GM12878 (cell line): ENCODE measurements at regions not wholly inside any gene's neighbourhood (a gene's known extent, or its start where the extent isn't known, plus 50 kb on each side); places are given as distances from the start of the nearest gene placed in this dataset.

ENCODE experiments used
- ATAC-seq: fragments of 200-7000 bp; cut with Tn5 transposase; 3 replicates; pipeline ENCODE4 v1.9.1; 2020; ENCODE audit warnings: mild to moderate bottlenecking, moderate library complexity
- BruUV-seq: library from RNA; stranded (reverse); fragments of 400-500 nt; replicated peaks from 2 replicates; lab custom pipeline; 2021; lab: Mats Ljungman, UMichigan
- CTCF ChIA-PET: fragments of 300-600 bp; sonication (Branson Sonifier 250); formaldehyde crosslinking; extraction: SDS; loops from one replicate; lab custom pipeline; 2021; ENCODE audit warnings: inconsistent platforms; lab: Yijun Ruan, JAX
- POLR2A ChIA-PET: fragments of 350-600 bp; formaldehyde crosslinking; extraction: SDS; loops from one replicate; lab custom pipeline; 2021; ENCODE audit warnings: inconsistent platforms; lab: Charles Lee
- RAD21 ChIA-PET: fragments of 300-600 bp; sonication (Branson Sonifier 250); formaldehyde crosslinking; loops from one replicate; lab custom pipeline; 2023; ENCODE audit warnings: antibody characterized with exemption; ENCODE audit not compliant: unreplicated experiment; lab: Charles Lee
- SMC1A ChIA-PET: fragments of 300-600 bp; sonication (Branson Sonifier 250); formaldehyde crosslinking; loops from one replicate; lab custom pipeline; 2023; ENCODE audit not compliant: unreplicated experiment, uncharacterized antibody; lab: Charles Lee
- DNase-seq: peaks from one replicate; pipeline ENCODE4 v3.0.0-alpha.2; 2011; ENCODE audit warnings: low read depth, low spot score
- FAIRE-seq: peaks from 3 replicates; lab custom pipeline; 2011; peaks lifted over from hg19 to GRCh38; lab: Jason Lieb, UNC
- H2AFZ ChIP-seq: 2 replicates; pipeline ENCODE4 v1.6.0; 2011; ENCODE audit warnings: low read depth, low read length, control low read depth; ENCODE audit not compliant: control insufficient read depth
- H3K27ac ChIP-seq: 2 replicates; pipeline ENCODE4 v1.5.1; 2011; ENCODE audit warnings: control low read depth; ENCODE audit not compliant: control insufficient read depth, insufficient read depth
- H3K27me3 ChIP-seq, 2 experiments: replicated peaks in 1 of 2; 2 replicates each; pipeline versions ENCODE4 v1.6.0 to v1.6.1; 2011; ENCODE audit warnings: low read length in 1 of 2; ENCODE audit not compliant: control insufficient read depth in 2 of 2, insufficient read depth in 2 of 2
- H3K36me3 ChIP-seq, 2 experiments: 2 replicates each; pipeline ENCODE4 v1.5.1; 2011; ENCODE audit warnings: low read length in 1 of 2; ENCODE audit not compliant: control insufficient read depth in 2 of 2, insufficient read depth in 2 of 2
- H3K4me1 ChIP-seq: 2 replicates; pipeline ENCODE4 v1.6.1; 2011; ENCODE audit warnings: mild to moderate bottlenecking, low read length, moderate library complexity, mixed read lengths; ENCODE audit not compliant: control insufficient read depth, insufficient read depth
- H3K4me2 ChIP-seq: 2 replicates; pipeline ENCODE4 v1.6.0; 2011; ENCODE audit warnings: control low read depth; ENCODE audit not compliant: control insufficient read depth, insufficient read depth
- H3K4me3 ChIP-seq: fragments of 200-600 bp; sonication (generic); 2 replicates; pipeline ENCODE4 v1.5.1; 2016
- H3K79me2 ChIP-seq: 2 replicates; pipeline ENCODE4 v1.6.0; 2011; ENCODE audit warnings: low read length; ENCODE audit not compliant: control insufficient read depth, insufficient read depth
- H3K9ac ChIP-seq: 2 replicates; pipeline ENCODE4 v1.8.0; 2011; ENCODE audit warnings: low read length, control low read depth, mixed read lengths; ENCODE audit not compliant: control insufficient read depth, insufficient read depth
- H3K9me3 ChIP-seq: replicated peaks from 3 replicates; pipeline ENCODE4 v1.5.1; 2011; ENCODE audit warnings: mild to moderate bottlenecking, low read length; ENCODE audit not compliant: control insufficient read depth, insufficient read depth
- H4K20me1 ChIP-seq: 2 replicates; pipeline ENCODE4 v1.6.0; 2011; ENCODE audit not compliant: control insufficient read depth, insufficient read depth
- BACH1 ChIP-seq: fragments of 450-650 bp; IDR thresholded peaks from 2 replicates; pipeline ENCODE4 v1.6.1; 2017; ENCODE audit warnings: mild to moderate bottlenecking, borderline replicate concordance
- CHD4 ChIP-seq: fragments of 200-600 bp; sonication (generic); IDR thresholded peaks from 2 replicates; pipeline ENCODE4 v1.6.1; 2016; ENCODE audit warnings: mild to moderate bottlenecking
- HCFC1 ChIP-seq: fragments of 150-350 bp; IDR thresholded peaks from 2 replicates; pipeline ENCODE4 v1.6.1; 2014; ENCODE audit warnings: low read length
- JUNB ChIP-seq: IDR thresholded peaks from 2 replicates; pipeline ENCODE4 v1.6.1; 2016; ENCODE audit warnings: antibody characterized with exemption, mild to moderate bottlenecking
- NFIC ChIP-seq: IDR thresholded peaks from 2 replicates; pipeline ENCODE4 v1.6.1; 2012; ENCODE audit warnings: low read depth, mild to moderate bottlenecking, inconsistent platforms, low read length, moderate library complexity
- NR2C2 ChIP-seq: IDR thresholded peaks from 2 replicates; pipeline ENCODE4 v1.6.1; 2011; ENCODE audit warnings: borderline replicate concordance, low read depth; ENCODE audit not compliant: control insufficient read depth, insufficient read length
- PAX5 ChIP-seq: IDR thresholded peaks from 2 replicates; pipeline ENCODE4 v1.6.1; 2011; ENCODE audit warnings: low read depth, low read length, borderline replicate concordance
- PML ChIP-seq: IDR thresholded peaks from 2 replicates; pipeline ENCODE4 v1.6.1; 2012; ENCODE audit warnings: low read length, inconsistent platforms
- POLR2AphosphoS2 ChIP-seq: IDR thresholded peaks from 2 replicates; pipeline ENCODE4 v1.6.1; 2011; ENCODE audit warnings: low read depth, mild to moderate bottlenecking, low read length, improper control_type of control experiment, moderate library complexity
- RAD51 ChIP-seq: fragments of 450-650 bp; IDR thresholded peaks from 2 replicates; pipeline ENCODE4 v1.6.1; 2016; ENCODE audit warnings: moderate library complexity, mild to moderate bottlenecking, inconsistent platforms
- RFX5 ChIP-seq: IDR thresholded peaks from 2 replicates; pipeline ENCODE4 v1.6.1; 2011; ENCODE audit warnings: low read depth, low read length, improper control_type of control experiment
- SMAD5 ChIP-seq: IDR thresholded peaks from 2 replicates; pipeline ENCODE4 v1.6.1; 2016; ENCODE audit warnings: antibody characterized with exemption, low read depth
- TCF7 ChIP-seq: IDR thresholded peaks from 2 replicates; pipeline ENCODE4 v1.6.1; 2014; ENCODE audit warnings: antibody characterized with exemption, borderline replicate concordance
- ZNF622 ChIP-seq: fragments of 450-650 bp; IDR thresholded peaks from 2 replicates; pipeline ENCODE4 v1.6.1; 2017; ENCODE audit warnings: mild to moderate bottlenecking, inconsistent platforms
- WGBS: methylation state at CpG from one replicate; pipeline ENCODE4 v1.1.6; 2016; ENCODE audit warnings: low lambda C conversion rate; ENCODE audit not compliant: insufficient replicate concordance, insufficient coverage; ENCODE audit errors: missing lambda C conversion rate; 5-methylcytosine and 5-hydroxymethylcytosine counted together
- in situ Hi-C: fragments of 300-500 bp; cut with MboI; formaldehyde crosslinking; loops from 9 replicates; pipeline ENCODE4 v1.14.3; 2018; ENCODE audit warnings: mixed read lengths
- intact Hi-C: fragments of 100-400 bp; cut with micrococcal nuclease; formaldehyde crosslinking; loops from one replicate; pipeline ENCODE4 v1.14.2; 2022; ENCODE audit not compliant: unreplicated experiment
- TF ChIP-seq, protein P1 (sequence below): fragments of 450-650 bp; IDR thresholded peaks from 2 replicates; pipeline ENCODE4 v1.6.1; 2017; ENCODE audit warnings: antibody characterized with exemption, mild to moderate bottlenecking, moderate library complexity
- TF ChIP-seq, protein P2 (sequence below): fragments of 450-650 bp; IDR thresholded peaks from 2 replicates; pipeline ENCODE4 v1.6.1; 2016; ENCODE audit warnings: mild to moderate bottlenecking

DNA sequence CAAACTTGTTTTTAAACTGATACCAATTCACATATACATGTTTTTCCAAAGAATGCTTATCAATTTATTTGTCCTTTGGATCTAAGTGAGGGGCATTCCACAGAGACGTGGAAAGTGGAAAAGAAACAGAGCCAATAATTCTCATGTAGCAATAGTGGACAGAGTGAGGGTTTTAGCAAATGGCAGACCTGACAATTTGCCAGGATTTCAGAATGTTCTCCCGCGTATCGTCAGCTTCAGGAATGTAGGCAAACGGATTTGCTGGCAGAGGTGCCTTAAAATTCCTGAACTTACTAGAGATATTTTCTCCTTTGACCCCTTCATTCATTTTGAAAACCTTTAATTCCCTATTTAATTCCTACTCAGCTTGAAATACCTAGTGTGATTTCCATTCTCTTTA, 193.4 kb upstream of the CPHXL start:
- 57% methylated on average over 5 of the region's 5 CpGs for WGBS
- Histone ChIP-seq H3K4me3 (no peak overlapping the region), H3K79me2 (no peaks in the 10 kb centered on the region), H3K27ac (no peak overlapping the region), H3K27me3 (no peaks in the 10 kb centered on the region), H2AFZ (no peak overlapping the region), H3K9me3 (no peaks in the 10 kb centered on the region), H3K9ac (no peak overlapping the region), H3K4me2 (no peak overlapping the region), H3K36me3 (no peaks in the 10 kb centered on the region), H4K20me1 (no peaks in the 10 kb centered on the region), H3K4me1 (no peaks in the 10 kb centered on the region)
- BruUV-seq, result no TSS peak
- in situ Hi-C loops (no loop called here), intact Hi-C loops (no loop called here)
- no peak for ATAC-seq
- ChIA-PET SMC1A (no interaction called here), CTCF (no interaction called here), RAD21 (no interaction called here), POLR2A (no interaction called here)
- no peak for FAIRE-seq
- TF ChIP-seq BACH1 (no peak), POLR2AphosphoS2 (no peak), NFIC (no peak), PML (no peak), TCF7 (no peak), NR2C2 (no peak), HCFC1 (no peak), RFX5 (no peak), RAD51 (no peak), SMAD5 (no peak), CHD4 (no peak), ZNF622 (no peak), PAX5 (no peak), JUNB (no peak)
- TF ChIP-seq, protein P1, sequence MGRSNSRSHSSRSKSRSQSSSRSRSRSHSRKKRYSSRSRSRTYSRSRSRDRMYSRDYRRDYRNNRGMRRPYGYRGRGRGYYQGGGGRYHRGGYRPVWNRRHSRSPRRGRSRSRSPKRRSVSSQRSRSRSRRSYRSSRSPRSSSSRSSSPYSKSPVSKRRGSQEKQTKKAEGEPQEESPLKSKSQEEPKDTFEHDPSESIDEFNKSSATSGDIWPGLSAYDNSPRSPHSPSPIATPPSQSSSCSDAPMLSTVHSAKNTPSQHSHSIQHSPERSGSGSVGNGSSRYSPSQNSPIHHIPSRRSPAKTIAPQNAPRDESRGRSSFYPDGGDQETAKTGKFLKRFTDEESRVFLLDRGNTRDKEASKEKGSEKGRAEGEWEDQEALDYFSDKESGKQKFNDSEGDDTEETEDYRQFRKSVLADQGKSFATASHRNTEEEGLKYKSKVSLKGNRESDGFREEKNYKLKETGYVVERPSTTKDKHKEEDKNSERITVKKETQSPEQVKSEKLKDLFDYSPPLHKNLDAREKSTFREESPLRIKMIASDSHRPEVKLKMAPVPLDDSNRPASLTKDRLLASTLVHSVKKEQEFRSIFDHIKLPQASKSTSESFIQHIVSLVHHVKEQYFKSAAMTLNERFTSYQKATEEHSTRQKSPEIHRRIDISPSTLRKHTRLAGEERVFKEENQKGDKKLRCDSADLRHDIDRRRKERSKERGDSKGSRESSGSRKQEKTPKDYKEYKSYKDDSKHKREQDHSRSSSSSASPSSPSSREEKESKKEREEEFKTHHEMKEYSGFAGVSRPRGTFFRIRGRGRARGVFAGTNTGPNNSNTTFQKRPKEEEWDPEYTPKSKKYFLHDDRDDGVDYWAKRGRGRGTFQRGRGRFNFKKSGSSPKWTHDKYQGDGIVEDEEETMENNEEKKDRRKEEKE, result no peak
- TF ChIP-seq, protein P2, sequence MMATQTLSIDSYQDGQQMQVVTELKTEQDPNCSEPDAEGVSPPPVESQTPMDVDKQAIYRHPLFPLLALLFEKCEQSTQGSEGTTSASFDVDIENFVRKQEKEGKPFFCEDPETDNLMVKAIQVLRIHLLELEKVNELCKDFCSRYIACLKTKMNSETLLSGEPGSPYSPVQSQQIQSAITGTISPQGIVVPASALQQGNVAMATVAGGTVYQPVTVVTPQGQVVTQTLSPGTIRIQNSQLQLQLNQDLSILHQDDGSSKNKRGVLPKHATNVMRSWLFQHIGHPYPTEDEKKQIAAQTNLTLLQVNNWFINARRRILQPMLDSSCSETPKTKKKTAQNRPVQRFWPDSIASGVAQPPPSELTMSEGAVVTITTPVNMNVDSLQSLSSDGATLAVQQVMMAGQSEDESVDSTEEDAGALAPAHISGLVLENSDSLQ, result no peak
- no peak for DNase-seq
